ENCODE measurements at regions not wholly inside any gene's neighbourhood (a gene's known extent, or its start where the extent isn't known, plus 50 kb on each side); places are given as distances from the start of the nearest gene placed in this dataset.
"Not testable (repeated sequence)": the region's sequence is repeated elsewhere in the genome, so short reads cannot be mapped to it uniquely, and the experiment has no call there.

GRCh38 chr13:33355201-33355895 is 69.8 kb upstream of the STARD13 start:
- Mint-ChIP-seq H3K27ac (no peak overlapping the region; a peak in 1 of 7 replicates), H3K27me3 (ENCODE audit: low read depth) (peaks cover 22% of the 10 kb centered on the region), H3K4me3 (no peak overlapping the region), H3K9me3 (peaks cover 3 to 6% of the 10 kb centered on the region in 2 experiments; a peak in 3 of 5 replicates), H3K4me1 (peaks cover 3% of the 10 kb centered on the region in 2 experiments; a peak in 2 of 4 replicates), H3K36me3 (ENCODE audit: insufficient read depth in 1 of 3, low read depth in 3 of 3) (peaks cover 0 to 3% (median 2%) of the 10 kb centered on the region in 3 experiments; a peak in 2 of 7 replicates)
- H2BK120ac ChIP-seq (ENCODE audit: low read depth, low read length, poor library complexity, severe bottlenecking): no peak overlapping the region
- no peak overlapping the region for H2AFZ ChIP-seq (ENCODE audit: low read length)
- TF ChIP-seq CTCF (conservative IDR thresholded peaks at IDR 0.05): no peak
- H2AK5ac ChIP-seq (ENCODE audit: insufficient read length, low read length): no peak overlapping the region
- H3K79me1 ChIP-seq (ENCODE audit: insufficient read depth, low read depth, low read length, poor library complexity, severe bottlenecking): no peaks in the 10 kb centered on the region
- no peaks in the 10 kb centered on the region for H3K9me3 ChIP-seq (ENCODE audit: control insufficient read depth, low read depth, low read length)
- no peak overlapping the region for H2BK12ac ChIP-seq (ENCODE audit: insufficient read length, low read depth, low read length)
- no peak overlapping the region for H2BK5ac ChIP-seq (ENCODE audit: insufficient read length, low read length)
- H3K14ac ChIP-seq (ENCODE audit: insufficient read depth, low read length): no peak overlapping the region
- no peak overlapping the region for H3K4me2 ChIP-seq (ENCODE audit: insufficient read depth, insufficient read length, low read length)
- no peak for DNase-seq
- no peak overlapping the region for H3K18ac ChIP-seq (ENCODE audit: insufficient read length, low read depth, low read length)
- no peak overlapping the region for H3K56ac ChIP-seq (ENCODE audit: insufficient read length, low read depth, low read length)
- H4K20me1 ChIP-seq (ENCODE audit: control insufficient read depth, insufficient read depth, insufficient read length): no peaks in the 10 kb centered on the region
- H3K23ac ChIP-seq (ENCODE audit: insufficient read length, low read depth, low read length): no peak overlapping the region
- no peak overlapping the region for H3K9ac ChIP-seq (ENCODE audit: extremely low read depth, insufficient read length, low read length)
- H3T11ph ChIP-seq (ENCODE audit: low read length): no peak overlapping the region
- no peak overlapping the region for H4K5ac ChIP-seq (ENCODE audit: insufficient read length, low read depth, low read length)
- H2BK15ac ChIP-seq (ENCODE audit: low read depth, low read length): no peak overlapping the region
- no peaks in the 10 kb centered on the region; the same call in 1 of the 2 replicates for H3K4me1 ChIP-seq (ENCODE audit: insufficient read depth, low read length)
- no peak overlapping the region for H3K4ac ChIP-seq (ENCODE audit: low read depth, low read length)
- no peaks in the 10 kb centered on the region; the same call in 1 of the 2 replicates for H3K27me3 ChIP-seq (ENCODE audit: insufficient read depth, low read length)
- no peak overlapping the region for H4K91ac ChIP-seq (ENCODE audit: insufficient read length, low read depth, low read length)
- H3K23me2 ChIP-seq (ENCODE audit: insufficient read length, low read depth, low read length, poor library complexity, severe bottlenecking): peaks cover 4% of the 10 kb centered on the region
- H4K8ac ChIP-seq (replicated peaks; ENCODE audit: insufficient read length, low read depth, low read length): no peak overlapping the region
- no peak overlapping the region for H3K27ac ChIP-seq (ENCODE audit: insufficient read length, low read depth, low read length)
- WGBS (ENCODE audit: extremely low coverage, insufficient read length, low lambda C conversion rate): no CpG with 5 or more reads among the region's 6 CpGs
- H3K79me2 ChIP-seq (ENCODE audit: insufficient read depth, low read length): no peaks in the 10 kb centered on the region
- H2BK20ac ChIP-seq (ENCODE audit: low read depth, low read length, poor library complexity, severe bottlenecking): no peak overlapping the region

- not testable (repeated sequence) for H3K9me3 Mint-ChIP-seq; H3K4me1 ChIP-seq (ENCODE audit: insufficient read depth, low read length); H2BK20ac ChIP-seq (ENCODE audit: low read depth, low read length, poor library complexity, severe bottlenecking); H2AFZ ChIP-seq (ENCODE audit: low read length); H3K36me3 Mint-ChIP-seq (ENCODE audit: insufficient read depth in 1 of 3, low read depth in 3 of 3); H3K4me3 Mint-ChIP-seq; H3K9ac ChIP-seq (ENCODE audit: extremely low read depth, insufficient read length, low read length); H2BK120ac ChIP-seq (ENCODE audit: low read depth, low read length, poor library complexity, severe bottlenecking); H3K4me1 Mint-ChIP-seq; H2BK12ac ChIP-seq (ENCODE audit: insufficient read length, low read depth, low read length); H3T11ph ChIP-seq (ENCODE audit: low read length); H4K8ac ChIP-seq (replicated peaks; ENCODE audit: insufficient read length, low read depth, low read length); H3K27ac ChIP-seq (ENCODE audit: insufficient read length, low read depth, low read length); H4K20me1 ChIP-seq (ENCODE audit: control insufficient read depth, insufficient read depth, insufficient read length); H3K23me2 ChIP-seq (ENCODE audit: insufficient read length, low read depth, low read length, poor library complexity, severe bottlenecking); H2AK5ac ChIP-seq (ENCODE audit: insufficient read length, low read length); H3K27me3 Mint-ChIP-seq (ENCODE audit: low read depth); H3K27me3 ChIP-seq (ENCODE audit: insufficient read depth, low read length); H3K27ac Mint-ChIP-seq; H4K91ac ChIP-seq (ENCODE audit: insufficient read length, low read depth, low read length); H3K79me1 ChIP-seq (ENCODE audit: insufficient read depth, low read depth, low read length, poor library complexity, severe bottlenecking); H4K5ac ChIP-seq (ENCODE audit: insufficient read length, low read depth, low read length); H2BK15ac ChIP-seq (ENCODE audit: low read depth, low read length); H3K23ac ChIP-seq (ENCODE audit: insufficient read length, low read depth, low read length); H3K4me2 ChIP-seq (ENCODE audit: insufficient read depth, insufficient read length, low read length); H3K4ac ChIP-seq (ENCODE audit: low read depth, low read length); H3K56ac ChIP-seq (ENCODE audit: insufficient read length, low read depth, low read length); H3K9me3 ChIP-seq (ENCODE audit: control insufficient read depth, low read depth, low read length); H3K18ac ChIP-seq (ENCODE audit: insufficient read length, low read depth, low read length); H3K14ac ChIP-seq (ENCODE audit: insufficient read depth, low read length); H3K79me2 ChIP-seq (ENCODE audit: insufficient read depth, low read length); H2BK5ac ChIP-seq (ENCODE audit: insufficient read length, low read length); DNase-seq
- WGBS (ENCODE audit: extremely low coverage, insufficient read length, low lambda C conversion rate): no CpG with 5 or more reads among the region's 17 CpGs
These were observed 72.5 kb upstream of the STARD13 start for GRCh38 chr13:33358076-33358475.
